Stimulated activated CD8-positive, alpha-beta memory T cell treated with anti-CD3 and anti-CD28 coated beads, Interleukin-7, amount 100 ng/mL, for 24 hours (primary cell): ENCODE measurements at regions not wholly inside any gene's neighbourhood (a gene's known extent, or its start where the extent isn't known, plus 50 kb on each side); places are given as distances from the start of the nearest gene placed in this dataset.
"Not testable (repeated sequence)": the region's sequence is repeated elsewhere in the genome, so short reads cannot be mapped to it uniquely, and the experiment has no call there.

ENCODE experiments used
- DNase-seq: peaks from one replicate; pipeline ENCODE4 v3.0.0-alpha.2; 2020; ENCODE audit warnings: low read depth

DNA sequence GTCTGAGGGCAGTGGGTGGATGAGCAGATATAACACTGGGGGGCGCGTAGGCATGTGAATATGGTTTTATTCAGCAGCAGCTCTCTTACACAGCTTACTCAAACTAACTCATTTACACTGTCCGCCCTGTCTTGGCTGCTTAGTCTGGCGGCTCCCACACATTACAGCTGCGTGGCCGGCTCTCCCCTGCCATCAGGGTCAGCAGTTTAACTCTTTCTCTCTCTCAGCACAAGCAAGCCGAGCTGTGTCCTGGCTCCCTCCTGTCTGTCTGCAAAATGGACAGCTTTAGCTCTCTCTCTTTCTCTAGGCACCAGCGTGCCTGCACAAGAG is 1310.1 kb upstream of the RAG2 start:
- no peak for DNase-seq

DNA sequence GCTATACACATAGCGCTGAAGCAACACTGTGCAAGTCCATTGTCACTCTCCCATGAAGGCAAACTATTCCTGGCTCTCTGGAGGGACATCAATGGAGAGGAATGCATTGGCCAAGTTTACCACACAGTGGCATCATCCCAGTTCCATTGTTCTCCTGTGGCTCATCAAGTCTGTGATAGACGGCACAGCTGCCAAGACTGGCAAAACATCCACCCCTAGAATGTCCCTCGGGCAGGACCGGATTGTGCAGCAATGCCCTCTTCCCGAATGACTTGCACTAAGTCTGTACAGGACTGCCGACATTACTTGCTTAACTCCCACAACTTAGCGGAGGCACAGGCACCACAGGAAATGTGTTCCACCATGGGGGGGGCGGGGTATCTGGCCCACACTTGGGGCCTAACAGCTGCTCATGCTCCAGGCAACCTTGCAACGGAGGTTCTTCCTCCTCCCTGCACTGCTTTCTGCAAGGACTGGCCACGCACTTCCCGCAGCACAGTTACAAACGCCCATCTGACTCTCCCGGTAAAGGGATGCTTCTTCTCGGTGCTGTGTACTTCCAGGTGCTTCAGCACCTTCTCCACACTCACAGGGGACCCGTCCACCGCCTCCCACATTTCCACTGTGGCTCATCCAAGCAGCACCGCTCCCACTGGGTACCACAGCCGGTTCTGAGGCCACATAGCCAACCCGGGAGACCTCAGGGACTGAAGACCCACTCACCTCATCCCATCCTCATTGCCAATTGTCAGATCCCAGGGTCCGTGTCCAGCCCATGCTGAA is 1309.6 kb upstream of the RAG2 start:
- no peak for DNase-seq

- DNase-seq, result no peak
These were observed 1307.8 kb upstream of the RAG2 start for GRCh38 chr11:37905707-37906417.

DNA sequence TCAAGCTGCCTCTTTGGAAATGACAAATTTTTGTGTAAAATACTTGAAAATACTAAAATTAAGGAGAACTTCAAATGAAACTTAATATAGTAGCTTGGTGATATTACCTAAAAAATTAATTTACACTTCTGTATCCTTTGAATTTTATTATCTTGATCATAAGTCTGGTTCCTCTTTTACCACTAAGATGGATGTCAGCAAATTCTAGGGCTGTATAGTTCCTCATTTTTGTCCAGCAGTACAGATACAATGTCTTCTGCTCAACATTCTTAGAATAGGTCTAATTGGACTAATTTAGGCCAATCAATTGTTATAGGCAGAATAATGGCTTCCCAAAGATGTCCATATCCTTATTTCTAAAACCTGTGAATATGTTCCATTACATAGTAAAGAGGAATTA is 1298.0 kb upstream of the RAG2 start:
- DNase-seq, result no peak

DNA sequence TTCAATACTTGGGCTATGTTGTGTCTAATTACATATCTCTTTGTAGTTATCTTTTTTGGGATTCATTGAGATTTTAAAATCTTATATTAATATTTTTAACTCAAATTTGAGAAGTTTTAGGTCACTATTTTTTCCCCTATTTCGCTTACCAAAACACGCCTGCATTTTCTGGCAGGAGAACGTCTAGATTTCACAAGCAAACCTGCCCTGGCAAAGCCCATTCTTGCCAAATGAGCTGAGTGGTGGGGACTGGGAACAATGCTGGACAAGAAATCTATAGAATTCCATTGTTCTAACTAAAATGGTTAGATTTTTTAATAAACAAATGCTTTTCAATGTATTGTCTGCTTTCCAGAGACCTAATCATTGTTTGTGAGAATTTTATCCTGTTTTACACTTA is 1283.7 kb upstream of the RAG2 start:
- no peak for DNase-seq

DNA sequence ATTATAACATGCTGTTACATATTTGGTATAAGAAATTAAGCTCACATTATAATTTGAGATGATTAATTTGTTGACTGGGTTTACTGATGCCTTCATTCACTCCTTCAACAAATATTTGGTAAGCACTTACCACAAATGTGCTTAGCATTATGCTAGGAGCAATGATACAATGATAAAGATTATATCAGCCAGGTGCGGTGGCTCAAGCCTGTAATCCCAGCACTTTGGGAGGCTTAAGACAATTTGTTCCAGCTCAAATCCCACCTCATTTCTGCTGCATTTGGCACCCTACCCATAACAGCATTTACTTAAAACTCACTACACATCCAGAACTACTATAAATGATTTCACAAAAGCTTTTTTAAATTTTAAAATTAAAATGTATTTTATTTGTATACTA is 1263.6 kb upstream of the RAG2 start:
- DNase-seq, result no peak

DNA sequence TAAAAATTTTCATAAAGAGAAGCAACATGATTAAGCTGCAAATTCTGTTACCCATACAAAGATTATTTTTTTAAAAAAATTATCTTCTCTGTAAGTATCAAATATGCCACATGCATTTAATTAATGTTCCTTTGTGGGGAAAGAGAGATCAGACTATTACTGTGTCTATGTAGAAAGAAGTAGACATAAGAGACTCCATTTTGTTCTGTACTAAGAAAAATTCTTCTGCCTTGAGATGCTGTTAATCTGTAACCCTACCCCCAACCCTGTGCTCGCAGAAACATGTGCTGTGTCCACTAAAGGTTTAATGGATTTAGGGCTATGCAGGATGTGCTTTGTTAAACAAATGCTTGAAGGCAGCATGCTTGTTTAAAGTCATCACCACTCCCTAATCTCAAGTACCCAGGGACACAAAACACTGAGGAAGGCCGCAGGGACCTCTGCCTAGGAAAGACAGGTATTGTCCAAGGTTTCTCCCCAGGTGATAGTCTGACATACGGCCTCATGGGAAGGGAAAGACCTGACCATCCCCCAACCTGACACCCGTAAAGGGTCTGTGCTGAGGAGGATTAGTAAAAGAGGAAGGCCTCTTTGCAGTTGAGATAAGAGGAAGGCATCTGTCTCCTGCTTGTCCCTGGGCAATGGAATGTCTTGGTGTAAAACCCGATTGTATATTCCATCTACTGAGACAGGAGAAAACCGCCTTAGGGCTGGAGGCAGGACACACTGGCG is 1260.9 kb upstream of the RAG2 start:
- DNase-seq, result not testable (repeated sequence)

DNA sequence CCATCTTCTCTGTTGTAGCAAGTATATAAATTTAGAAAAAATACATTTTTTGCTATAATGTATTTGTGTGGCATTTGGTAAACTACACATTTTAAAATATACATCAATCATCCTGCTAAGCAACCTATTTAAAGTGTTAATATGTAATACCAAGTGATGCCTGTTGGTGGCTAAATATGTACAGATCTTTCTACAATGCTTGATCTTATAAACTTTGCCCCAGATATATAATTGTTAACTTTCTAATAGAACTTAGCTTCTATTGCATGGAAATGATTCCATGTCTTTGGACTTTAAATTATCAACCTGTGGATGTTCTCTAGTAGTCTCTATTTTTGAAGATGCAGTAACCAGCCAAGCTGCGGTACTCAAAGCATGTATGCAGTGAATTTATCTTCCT is 1260.4 kb upstream of the RAG2 start:
- DNase-seq, result no peak

DNA sequence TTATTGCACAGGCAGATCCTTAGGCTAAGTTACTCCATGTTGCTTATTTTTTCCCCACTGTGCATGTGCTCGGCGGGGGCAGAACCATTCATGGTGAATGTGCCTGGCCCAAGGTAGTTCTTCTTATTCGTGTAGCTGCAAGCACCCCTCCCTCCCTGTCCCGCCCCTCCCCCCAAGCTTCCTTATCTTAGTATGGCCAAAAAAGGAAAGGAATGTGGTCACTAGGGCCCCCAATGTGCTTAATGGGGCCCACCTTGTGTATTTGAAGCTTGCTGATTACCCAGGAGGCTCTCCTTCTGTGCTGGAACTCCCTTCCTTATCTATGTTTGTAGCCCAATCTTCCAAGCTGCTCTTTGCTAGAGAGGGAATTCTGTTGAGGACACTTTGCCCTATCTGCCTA is 1259.7 kb upstream of the RAG2 start:
- DNase-seq, result no peak

DNA sequence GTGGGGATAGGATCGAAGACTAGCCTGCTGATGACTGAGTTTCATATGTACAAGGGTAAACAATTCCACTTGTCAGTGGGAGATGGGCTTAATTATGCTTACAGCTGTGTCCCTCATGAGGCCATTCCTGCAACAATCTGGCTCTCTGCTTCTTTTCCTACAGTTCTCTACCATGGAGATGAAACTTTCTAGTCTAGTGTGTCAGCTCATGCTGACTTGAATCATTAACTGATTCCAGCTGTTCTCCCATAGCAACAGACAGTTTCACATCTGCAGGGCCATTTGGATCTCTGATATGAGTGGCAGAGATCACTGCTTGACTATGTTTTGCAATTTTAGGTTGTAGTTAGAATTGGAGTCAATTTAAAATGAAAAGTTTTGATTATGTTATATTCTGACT is 1251.7 kb upstream of the RAG2 start:
- no peak for DNase-seq

- DNase-seq, result no peak
These were observed 1245.6 kb upstream of the RAG2 start for GRCh38 chr11:37843603-37844002.

DNA sequence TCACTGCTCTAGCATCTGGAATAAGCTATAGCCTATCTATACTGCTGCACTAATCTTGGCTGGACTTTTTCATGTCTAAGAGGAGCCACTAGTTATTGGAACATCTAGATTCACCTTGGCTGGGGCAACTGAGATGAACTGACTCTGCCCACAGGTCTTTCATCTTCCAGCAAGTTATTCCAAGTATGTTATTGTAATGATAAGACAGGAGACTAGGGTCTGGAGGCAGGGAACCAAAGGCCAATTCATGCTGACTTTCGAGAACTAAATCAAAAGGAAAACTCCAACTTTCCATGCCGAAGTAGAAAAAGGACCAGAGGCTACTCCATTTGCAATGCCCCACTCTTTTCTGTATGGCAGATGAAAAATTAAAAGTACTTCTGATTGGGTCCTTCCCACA is 1243.0 kb upstream of the RAG2 start:
- DNase-seq, result no peak

GRCh38 chr11:37840345-37840744 is 1242.3 kb upstream of the RAG2 start:
- DNase-seq, result not testable (repeated sequence)

DNA sequence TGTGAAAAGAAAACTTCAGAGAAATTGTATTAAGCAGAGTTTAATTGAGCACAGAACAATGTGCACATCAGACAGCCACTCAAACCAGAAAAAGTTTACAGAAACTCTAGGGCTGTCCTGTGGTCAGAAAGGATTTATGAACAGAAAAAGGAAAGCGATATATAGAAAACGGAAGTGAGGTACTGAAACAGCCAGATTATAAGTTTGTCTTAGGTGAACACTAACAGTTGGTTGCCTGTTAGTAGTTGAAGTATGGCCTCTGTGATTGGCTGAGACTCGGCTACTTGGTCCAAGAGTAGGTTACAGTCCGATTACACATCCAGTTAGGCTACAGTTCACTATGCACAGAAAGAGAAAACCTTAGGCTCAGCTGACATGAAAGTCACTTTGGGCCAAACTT is 1232.5 kb upstream of the RAG2 start:
- no peak for DNase-seq

DNA sequence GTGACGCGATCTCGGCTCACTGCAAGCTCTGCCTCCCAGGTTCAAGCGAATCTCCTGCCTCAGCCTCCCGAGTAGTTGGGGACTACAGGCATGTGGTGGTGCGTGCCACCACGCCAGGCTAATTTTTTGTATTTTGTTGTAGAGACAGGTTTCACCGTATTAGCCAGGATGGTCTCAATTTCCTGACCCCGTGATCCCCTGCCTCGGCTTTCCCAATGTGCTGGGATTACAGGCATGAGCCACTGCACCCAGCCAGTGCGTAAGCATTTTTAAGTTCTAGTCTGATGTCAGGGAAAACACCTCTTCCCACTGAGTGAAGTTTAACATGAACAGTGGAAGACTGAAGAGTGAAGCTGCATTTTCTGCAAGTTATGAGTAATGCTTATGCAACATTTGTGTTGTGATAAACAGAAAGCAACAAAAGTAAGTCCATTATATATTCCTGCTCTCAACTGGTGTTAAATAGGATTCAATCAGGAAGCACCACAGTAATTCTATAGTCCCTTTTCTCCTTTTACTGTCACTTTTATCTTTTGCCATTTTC is 1219.8 kb upstream of the RAG2 start:
- DNase-seq, result no peak

- no peak for DNase-seq
These were observed 1214.3 kb upstream of the RAG2 start for GRCh38 chr11:37812281-37812880.

GRCh38 chr11:37811349-37811748 is 1213.3 kb upstream of the RAG2 start:
- no peak for DNase-seq

GRCh38 chr11:37804666-37805065 is 1206.6 kb upstream of the RAG2 start:
- no peak for DNase-seq

DNA sequence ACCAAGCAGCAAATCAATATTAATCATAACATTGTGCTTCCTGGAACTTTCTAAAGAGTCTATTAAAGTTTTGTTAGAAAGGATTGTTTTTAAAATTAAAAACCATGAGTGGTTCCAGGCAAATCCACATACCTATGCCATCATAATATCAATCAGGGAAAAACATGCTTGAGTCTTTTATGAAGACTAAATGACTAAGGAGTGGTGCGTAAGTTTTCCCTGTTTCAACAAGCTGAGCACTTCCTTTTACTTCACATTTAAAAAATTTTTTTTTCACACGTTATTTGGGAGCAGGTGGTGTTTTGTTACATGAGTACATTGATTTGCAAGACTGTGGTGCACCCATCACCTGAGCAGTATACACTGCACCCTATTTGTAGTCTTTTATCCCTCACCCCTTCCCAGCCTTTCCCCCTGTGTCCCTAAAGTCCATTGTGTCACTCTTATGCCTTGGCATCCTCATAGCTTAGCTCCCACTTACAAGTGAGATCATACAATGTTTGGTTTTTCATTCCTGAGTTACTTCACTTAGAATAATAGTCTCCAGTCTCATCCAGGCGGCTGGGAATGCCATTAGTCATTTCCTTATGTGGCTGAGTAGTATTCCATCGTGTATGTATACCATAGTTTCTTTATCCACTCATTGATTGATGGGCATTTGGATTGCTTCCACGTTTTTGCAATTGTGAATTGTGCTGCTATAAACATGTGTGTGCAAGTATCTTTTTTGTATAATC is 1190.3 kb upstream of the RAG2 start:
- DNase-seq, result no peak

GRCh38 chr11:37786214-37786755 is 1188.2 kb upstream of the RAG2 start:
- no peak for DNase-seq

DNA sequence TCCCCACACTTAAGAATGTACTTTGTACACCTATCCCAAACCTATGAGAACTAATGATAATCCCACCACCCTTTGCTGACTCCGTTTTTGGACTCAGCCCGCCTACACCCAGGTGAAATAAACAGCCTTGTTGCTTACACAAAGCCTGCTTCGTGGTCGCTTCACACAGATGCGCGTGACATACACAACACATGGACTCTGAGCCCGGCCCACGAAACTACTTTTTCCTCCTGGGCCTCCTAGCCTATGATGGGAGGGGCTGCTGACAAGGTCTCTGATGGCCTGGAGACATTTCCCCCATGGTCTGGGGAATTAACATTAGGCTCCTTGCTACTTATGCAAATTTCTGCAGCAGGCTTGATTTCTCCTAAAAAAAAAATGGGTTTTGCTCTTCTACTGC is 1176.4 kb upstream of the RAG2 start:
- no peak for DNase-seq

- DNase-seq, result no peak
These were observed 1172.1 kb upstream of the RAG2 start for GRCh38 chr11:37770145-37770544.
